ACHN (cell line): ENCODE measurements at regions not wholly inside any gene's neighbourhood (a gene's known extent, or its start where the extent isn't known, plus 50 kb on each side); places are given as distances from the start of the nearest gene placed in this dataset.

Source experiments
- DNase-seq: peaks from one replicate; pipeline ENCODE4 v3.0.0-alpha.2; 2015
- in situ Hi-C: cut with HindIII; loops from 2 replicates; pipeline ENCODE4 v1.10.0; 2017; ENCODE audit warnings: low sequenced_read_pairs, low pct_ligation_motif_present, low pct_unique_long_range_greater_than_20kb

DNA sequence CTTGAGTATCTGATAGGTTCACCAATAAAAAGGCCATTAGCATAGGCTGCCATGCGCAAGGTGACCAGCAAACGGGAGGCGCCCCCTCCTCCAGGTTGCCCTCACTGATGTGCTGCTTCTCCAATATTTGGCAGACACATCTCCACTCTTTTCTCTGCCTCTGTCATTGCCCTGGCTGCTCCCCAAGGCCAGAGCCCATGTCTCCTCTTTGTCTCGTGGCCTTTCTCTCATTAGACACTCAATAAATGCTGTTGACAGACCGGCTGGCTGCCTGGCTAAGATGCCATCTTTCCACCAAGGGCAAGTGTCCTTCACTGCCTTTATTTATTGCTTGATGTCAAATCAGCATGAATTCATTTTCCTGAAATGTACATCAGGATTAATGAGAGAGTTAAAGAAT is 404.0 kb upstream of the KIF2A start:
- in situ Hi-C loops: no loop called here
- no peak for DNase-seq

DNA sequence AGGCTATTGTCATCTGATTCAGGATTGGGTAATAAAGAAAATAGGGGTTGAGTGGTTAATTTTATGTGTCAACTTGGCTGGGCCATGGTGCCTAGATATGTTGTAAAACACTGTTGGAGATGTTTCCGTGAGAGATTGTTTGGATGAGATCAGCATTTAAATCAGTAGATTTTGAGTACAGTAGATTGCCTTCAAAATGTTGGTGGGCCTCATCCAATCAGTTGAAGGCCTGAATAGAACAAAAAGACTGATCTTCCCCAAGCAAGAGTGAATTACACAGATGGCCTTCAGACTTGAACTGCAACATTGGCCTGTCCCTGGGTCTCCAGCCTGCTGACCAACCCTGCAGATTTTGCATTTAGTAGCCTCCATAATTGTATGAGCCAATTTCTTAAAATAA is 401.3 kb upstream of the KIF2A start:
- in situ Hi-C loops: no loop called here
- no peak for DNase-seq

DNA sequence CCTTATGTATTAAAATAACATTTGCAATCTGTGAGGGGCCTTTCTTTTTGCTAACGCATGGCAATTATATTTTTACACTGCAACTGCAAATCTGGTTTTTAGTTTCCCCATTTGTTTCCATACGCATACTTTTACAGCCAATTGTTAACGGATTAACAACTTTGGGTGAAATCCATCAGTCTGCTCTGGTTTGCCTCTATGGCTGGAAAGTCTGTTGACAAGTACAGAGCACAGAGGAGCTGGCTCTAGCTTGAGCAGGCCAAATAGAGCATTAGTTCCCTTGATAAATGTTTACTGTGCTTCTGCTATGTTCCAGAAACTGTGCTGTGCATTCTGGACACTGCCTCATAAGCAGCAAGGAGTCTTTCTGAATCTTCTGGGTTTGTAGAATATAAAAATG is 400.4 kb upstream of the KIF2A start:
- no peak for DNase-seq
- in situ Hi-C loops: no loop called here

GRCh38 chr5:61906820-61907219 is 399.2 kb upstream of the KIF2A start:
- in situ Hi-C loops: no loop called here
- no peak for DNase-seq

GRCh38 chr5:61907995-61908394 is 398.0 kb upstream of the KIF2A start:
- in situ Hi-C loops: no loop called here
- DNase-seq: no peak

DNA sequence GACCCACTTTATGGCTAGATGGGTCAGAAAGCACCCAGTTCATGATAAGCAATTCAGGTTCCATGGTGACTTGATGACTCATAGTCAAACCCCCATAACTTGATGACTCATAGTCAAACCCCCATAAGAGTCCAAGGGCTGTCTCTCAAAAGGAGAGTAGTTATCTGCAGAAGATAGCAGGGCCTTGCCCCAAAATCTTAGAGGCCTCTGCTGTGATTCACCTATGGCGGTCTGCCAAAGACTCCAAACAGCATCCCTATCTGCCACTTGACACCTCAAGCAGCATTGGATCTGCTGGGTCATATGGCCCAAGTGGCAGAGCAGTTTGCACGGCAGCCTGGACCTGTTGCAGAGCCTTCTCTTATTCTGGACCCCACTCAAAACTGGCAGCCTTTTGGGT is 395.2 kb upstream of the KIF2A start:
- DNase-seq: no peak
- in situ Hi-C loops: no loop called here

GRCh38 chr5:61912559-61912958 is 393.4 kb upstream of the KIF2A start:
- DNase-seq: no peak
- in situ Hi-C loops: no loop called here

DNA sequence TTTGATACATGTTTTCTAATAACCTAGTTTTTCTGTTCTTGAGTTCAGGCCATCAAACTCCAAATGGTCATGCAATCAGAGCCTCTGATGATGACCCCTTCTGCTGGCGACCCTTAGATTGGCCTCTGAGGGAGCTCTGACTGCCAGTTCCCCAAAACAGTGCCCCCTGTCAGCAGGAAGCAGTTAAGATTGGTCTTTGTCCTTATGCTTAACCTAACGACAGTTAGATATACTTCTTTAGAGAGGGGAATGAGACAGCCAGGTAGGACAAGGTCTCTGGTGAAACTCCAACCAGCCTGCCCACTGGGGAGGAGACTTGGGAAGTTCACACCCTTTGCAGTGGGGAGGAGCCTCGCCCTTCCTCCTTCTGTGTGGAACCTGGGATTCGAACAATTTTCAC is 390.4 kb upstream of the KIF2A start:
- no peak for DNase-seq
- in situ Hi-C loops: no loop called here

DNA sequence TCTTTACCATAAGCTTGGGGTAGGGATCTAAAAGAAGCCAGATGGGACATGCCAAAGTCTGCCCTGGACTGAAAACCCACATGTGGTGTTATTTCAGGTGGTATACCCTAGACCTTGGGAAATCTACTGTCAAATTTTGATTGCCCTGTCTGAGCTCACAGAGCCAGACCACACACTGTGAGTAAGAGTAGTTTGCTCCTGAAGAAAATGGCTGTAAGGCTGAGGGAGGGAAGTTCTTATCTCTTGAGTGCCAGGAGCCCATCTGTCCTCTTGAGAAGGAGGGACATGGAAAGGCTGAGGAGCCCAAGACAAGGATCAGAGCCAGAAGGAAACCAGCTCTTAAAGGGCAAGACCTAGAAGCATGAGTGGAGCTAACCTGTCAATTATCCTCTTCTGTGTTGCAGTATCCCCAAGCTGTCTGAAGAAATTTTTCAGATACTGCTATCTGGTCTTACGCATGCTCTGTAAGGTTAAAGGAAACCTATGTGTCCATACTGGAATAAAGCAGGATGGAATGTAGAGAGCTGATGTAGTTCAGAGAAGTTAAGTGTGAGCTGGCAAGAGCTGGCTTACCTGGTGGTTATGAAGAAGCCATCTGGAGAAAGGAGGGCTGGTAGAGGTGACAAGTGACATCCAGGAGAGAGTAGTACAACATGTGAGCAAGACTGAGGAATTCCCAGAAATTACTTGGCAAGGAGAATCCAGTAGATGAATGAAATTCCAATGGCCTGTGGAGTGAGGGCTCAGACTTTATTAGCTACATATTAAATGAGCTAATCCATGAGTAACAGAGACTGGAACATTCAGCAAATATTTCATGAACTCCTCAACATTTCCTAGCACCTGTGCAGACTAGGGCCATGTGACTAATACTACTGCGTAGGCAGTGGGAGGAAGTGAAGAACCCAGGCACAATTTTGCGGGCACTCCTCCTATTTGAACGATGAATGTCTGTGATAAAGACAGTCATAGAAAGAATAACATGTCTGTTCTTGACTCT is 389.1 kb upstream of the KIF2A start:
- peak; percentile 95 for DNase-seq
- in situ Hi-C loops: no loop called here

DNA sequence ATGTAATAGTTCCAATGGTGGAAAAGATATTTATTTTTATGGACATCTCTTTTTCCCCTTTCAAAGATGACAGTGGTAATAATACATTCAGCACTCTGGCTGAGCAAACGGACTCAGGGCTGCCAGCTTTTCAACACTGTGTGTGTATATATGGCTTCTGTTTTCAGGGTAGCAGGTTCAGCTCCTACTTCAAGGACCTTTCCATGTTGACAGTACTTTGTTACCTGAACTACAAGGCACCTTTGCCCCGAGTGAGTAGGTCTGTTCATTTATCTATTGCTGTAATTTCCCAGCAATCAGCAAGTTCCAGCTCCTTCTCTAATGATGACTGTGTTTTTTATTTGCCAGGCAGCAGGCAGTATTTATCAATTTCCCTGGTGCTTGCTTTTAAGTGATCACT is 387.4 kb upstream of the KIF2A start:
- DNase-seq: no peak
- in situ Hi-C loops: no loop called here

- in situ Hi-C loops: no loop called here
- DNase-seq: no peak
These were observed 386.1 kb upstream of the KIF2A start for GRCh38 chr5:61919920-61920319.

DNA sequence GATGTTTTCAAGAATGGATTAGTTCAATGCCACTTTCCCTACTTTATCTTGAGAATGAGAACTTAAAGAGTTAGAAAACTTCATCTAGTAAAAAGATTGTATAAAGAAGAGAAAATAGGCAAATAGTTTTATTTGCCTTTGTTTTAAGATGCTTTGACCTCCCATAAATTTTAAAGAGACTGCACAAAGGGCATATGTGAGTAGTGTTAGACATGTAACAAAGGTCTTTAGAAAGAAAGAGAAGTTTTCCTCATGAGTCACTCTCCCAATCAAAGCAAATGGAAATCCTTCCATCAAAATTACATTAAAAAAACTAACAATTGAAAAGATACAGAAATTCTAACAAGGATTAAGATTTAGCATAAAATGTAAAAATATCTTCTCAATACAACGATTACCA is 381.8 kb upstream of the KIF2A start:
- in situ Hi-C loops: no loop called here

GRCh38 chr5:61926911-61927310 is 379.1 kb upstream of the KIF2A start:
- in situ Hi-C loops: no loop called here
- DNase-seq: no peak

More for the DNA sequence above, 381.8 kb upstream of the KIF2A start:
- DNase-seq: no peak

DNA sequence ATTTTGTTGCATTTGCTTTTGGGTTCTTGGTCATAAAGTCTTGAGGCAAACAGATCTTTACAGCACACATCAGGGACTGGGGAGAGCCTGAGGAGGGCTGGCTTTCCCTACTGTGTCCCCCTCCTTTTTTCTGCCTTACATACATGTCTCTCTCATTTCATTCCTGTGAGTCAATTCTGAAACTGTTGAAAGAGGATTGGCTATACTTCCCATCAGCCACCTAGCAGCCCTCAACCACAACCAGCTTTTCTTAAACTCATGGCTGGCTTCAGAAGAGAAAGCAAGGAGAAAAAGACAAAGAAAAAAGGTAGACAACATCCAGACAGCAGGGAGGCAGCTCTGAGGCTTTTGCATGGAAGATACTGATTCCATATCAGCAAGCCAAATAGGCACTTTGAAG is 374.8 kb upstream of the KIF2A start:
- in situ Hi-C loops: no loop called here
- no peak for DNase-seq

- in situ Hi-C loops: no loop called here
These were observed 372.0 kb upstream of the KIF2A start for GRCh38 chr5:61933787-61934626.

GRCh38 chr5:61941637-61942036 is 364.4 kb upstream of the KIF2A start:
- in situ Hi-C loops: no loop called here
- DNase-seq: no peak

More at GRCh38 chr5:61933787-61934626, 372.0 kb upstream of the KIF2A start:
- DNase-seq: peak; percentile 64

DNA sequence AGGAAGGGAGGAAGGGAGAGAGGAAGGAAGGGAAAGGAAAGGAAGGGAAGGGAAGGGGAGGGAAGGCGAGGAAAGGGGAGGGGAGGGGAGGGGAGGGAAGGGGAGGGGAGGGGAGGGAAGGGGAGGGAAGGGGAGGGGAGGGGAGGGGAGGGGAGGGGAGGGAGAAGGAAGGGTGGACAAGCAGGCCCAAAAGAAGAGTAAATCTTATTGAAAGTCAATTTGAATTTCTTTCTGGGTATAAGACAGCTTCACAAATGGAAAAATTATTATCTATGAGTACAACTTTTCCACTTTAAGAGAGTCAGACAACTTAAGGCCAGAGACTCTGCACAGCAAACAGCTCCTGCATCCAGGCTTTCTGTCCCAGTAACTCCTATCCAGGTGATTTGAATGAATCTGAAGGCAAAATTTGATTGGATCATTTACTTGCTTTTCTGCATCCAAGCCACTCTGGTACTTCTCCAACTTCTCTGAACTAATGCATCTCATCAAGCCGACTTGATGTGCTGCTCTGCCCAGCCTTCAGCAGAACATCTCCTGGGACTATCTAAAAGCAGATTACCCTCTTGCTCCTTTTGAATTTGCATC is 363.4 kb upstream of the KIF2A start:
- no peak for DNase-seq
- in situ Hi-C loops: no loop called here

DNA sequence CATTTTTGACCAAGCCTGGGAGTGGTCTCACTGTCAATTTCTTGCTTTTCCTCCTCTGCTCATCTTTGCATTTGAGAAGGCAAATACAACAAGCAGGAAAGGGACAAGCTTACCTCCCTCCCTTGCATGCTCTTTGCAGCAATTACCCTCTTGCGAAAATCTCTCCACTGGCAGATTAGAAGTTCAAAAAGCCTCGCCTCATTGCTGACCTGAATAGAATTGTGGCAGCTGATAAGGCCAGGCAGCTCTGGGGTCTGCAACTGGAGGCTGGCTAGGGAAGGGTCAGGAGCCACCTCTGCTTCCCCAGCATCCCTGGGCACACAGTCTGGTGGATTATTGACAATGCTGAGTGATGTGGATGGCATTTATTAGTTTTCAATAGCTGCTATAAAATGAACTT is 362.3 kb upstream of the KIF2A start:
- in situ Hi-C loops: no loop called here
- DNase-seq: no peak

DNA sequence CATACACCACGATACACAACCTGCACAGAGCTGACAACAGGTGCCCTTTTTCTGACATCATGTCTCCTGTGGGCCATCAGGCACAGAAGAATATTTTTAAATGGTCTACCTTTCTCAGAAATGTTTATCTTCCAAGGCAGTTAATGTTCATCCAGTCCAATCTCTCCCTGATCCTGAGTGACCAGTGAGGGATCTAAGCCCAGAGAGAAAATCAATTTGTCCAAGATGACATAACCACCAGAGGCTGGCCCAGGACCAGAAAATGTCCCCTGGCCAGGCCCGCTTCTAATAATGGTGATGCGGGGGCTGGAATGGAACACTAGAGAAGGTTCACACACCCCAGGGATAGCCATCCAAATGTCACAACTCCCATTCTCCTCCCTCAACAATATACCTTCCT is 357.9 kb upstream of the KIF2A start:
- DNase-seq: no peak
- in situ Hi-C loops: no loop called here
